ENCODE measurements at regions not wholly inside any gene's neighbourhood (a gene's known extent, or its start where the extent isn't known, plus 50 kb on each side); places are given as distances from the start of the nearest gene placed in this dataset.

DNA sequence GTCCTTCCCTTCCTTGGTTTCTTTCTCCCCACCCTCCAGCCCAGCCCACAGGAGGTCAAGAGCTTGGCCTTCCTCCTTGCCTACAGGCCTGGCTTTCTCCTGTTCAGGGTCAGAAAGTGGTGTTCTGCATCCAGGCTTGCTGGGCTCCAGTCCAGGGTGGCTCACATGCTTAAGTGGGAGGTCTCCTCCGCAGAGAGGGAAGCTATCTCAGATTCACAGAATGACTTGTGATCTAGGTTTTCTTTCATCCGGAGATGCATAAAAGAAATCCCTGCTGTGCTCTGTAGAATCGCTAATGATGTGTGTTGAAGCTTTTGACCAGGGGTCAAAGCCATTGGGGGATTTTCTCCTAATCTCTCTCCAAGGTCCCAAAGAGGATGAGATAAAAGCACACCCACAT lies 382.3 kb upstream of the EEF2KMT start:
- Histone ChIP-seq H4K20me1 (ENCODE audit: insufficient read depth, low read length) (no peaks in the 10 kb centered on the region), H3K9me2 (ENCODE audit: insufficient read depth, low read length) (no peaks in the 10 kb centered on the region), H3K79me2 (ENCODE audit: insufficient read depth, low read depth, low read length) (no peaks in the 10 kb centered on the region), H3K36me3 (ENCODE audit: insufficient read depth, low read length) (no peaks in the 10 kb centered on the region), H3K4me2 (ENCODE audit: low read length) (no peak overlapping the region), H3K9me3 (ENCODE audit: low read length) (no peaks in the 10 kb centered on the region), H2AFZ (ENCODE audit: low read length) (no peak overlapping the region), H3K27ac (ENCODE audit: low read depth, low read length, poor library complexity, severe bottlenecking) (no peak overlapping the region), H3K4me1 (ENCODE audit: insufficient read depth, low read length, poor library complexity, severe bottlenecking) (no peaks in the 10 kb centered on the region), H3K4me3 (ENCODE audit: low read depth, low read length, poor library complexity, severe bottlenecking) (no peak overlapping the region)
- no peak for TF ChIP-seq EZH2phosphoT487 (IDR thresholded peaks at IDR 0.05; ENCODE audit: borderline replicate concordance, low read depth, low read length)
- TF ChIP-seq, protein P1, sequence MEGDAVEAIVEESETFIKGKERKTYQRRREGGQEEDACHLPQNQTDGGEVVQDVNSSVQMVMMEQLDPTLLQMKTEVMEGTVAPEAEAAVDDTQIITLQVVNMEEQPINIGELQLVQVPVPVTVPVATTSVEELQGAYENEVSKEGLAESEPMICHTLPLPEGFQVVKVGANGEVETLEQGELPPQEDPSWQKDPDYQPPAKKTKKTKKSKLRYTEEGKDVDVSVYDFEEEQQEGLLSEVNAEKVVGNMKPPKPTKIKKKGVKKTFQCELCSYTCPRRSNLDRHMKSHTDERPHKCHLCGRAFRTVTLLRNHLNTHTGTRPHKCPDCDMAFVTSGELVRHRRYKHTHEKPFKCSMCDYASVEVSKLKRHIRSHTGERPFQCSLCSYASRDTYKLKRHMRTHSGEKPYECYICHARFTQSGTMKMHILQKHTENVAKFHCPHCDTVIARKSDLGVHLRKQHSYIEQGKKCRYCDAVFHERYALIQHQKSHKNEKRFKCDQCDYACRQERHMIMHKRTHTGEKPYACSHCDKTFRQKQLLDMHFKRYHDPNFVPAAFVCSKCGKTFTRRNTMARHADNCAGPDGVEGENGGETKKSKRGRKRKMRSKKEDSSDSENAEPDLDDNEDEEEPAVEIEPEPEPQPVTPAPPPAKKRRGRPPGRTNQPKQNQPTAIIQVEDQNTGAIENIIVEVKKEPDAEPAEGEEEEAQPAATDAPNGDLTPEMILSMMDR (conservative IDR thresholded peaks at IDR 0.05; ENCODE audit: low read length) = no peak
- DNase-seq (ENCODE audit: low spot score) = no peak
- intact Hi-C loops (cut with micrococcal nuclease; ENCODE audit: unreplicated experiment) = no loop called here
- ChIA-PET CTCF (ENCODE audit: unreplicated experiment) (no interaction called here), POLR2A (no interaction called here)
- no TSS peak for BruUV-seq (replicated peaks)

DNA sequence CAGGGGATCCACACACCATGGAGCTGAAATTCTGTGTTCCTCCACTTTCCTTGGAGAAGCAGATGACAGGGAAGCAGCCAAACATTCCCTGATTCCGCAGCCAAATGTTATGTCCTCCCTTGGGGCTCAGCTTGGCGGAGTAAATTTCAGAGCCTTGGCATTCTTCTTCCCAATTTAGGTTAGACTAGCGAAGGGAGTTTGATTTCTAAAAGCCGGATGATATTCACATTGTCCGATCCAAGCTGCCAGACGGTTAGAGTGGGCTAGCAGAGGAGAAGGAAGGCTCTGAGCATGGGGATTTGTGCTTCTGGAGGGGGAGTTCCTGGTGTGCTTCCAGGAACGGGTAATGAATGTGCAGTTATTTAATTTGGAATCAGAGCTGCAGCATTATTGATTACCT lies 380.4 kb upstream of the EEF2KMT start:
- H3K27ac ChIP-seq (ENCODE audit: low read depth, low read length, poor library complexity, severe bottlenecking) = no peak overlapping the region
- H4K20me1 ChIP-seq (ENCODE audit: insufficient read depth, low read length) = no peaks in the 10 kb centered on the region
- intact Hi-C loops (cut with micrococcal nuclease; ENCODE audit: unreplicated experiment) = no loop called here
- H3K4me3 ChIP-seq (ENCODE audit: low read depth, low read length, poor library complexity, severe bottlenecking) = no peak overlapping the region
- H3K79me2 ChIP-seq (ENCODE audit: insufficient read depth, low read depth, low read length) = no peaks in the 10 kb centered on the region
- POLR2A ChIA-PET = no interaction called here
- H3K9me2 ChIP-seq (ENCODE audit: insufficient read depth, low read length) = no peaks in the 10 kb centered on the region
- no peaks in the 10 kb centered on the region for H3K4me1 ChIP-seq (ENCODE audit: insufficient read depth, low read length, poor library complexity, severe bottlenecking)
- TF ChIP-seq, protein P1 (conservative IDR thresholded peaks at IDR 0.05; ENCODE audit: low read length) = no peak
- no peaks in the 10 kb centered on the region for H3K9me3 ChIP-seq (ENCODE audit: low read length)
- no peak overlapping the region for H3K4me2 ChIP-seq (ENCODE audit: low read length)
- no TSS peak for BruUV-seq (replicated peaks)
- CTCF ChIA-PET (ENCODE audit: unreplicated experiment) = no interaction called here
- DNase-seq (ENCODE audit: low spot score) = no peak
- H3K36me3 ChIP-seq (ENCODE audit: insufficient read depth, low read length) = no peaks in the 10 kb centered on the region
- H2AFZ ChIP-seq (ENCODE audit: low read length) = no peak overlapping the region

DNA sequence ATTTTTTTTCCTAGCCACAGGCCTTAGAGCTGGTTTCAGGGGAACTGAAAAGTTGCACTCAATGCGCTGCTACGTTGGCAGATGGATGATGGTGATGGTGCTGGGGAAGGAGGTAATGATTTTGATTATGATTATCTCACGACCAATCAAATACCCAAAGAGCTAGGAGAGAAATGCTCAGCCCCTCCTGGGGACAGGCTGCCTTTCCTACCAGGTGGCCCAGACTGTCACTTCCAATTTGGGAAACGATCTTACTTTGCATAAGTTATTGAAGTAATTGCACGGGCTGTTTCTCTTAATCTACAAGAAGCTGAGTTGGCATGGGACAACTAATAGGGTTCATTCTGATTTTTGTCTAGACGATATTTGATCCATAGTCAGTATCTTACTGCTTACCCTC lies 379.7 kb upstream of the EEF2KMT start:
- TF ChIP-seq EZH2phosphoT487 (IDR thresholded peaks at IDR 0.05; ENCODE audit: borderline replicate concordance, low read depth, low read length) = no peak
- TF ChIP-seq, protein P1 (conservative IDR thresholded peaks at IDR 0.05; ENCODE audit: low read length) = no peak
- Histone ChIP-seq H3K79me2 (ENCODE audit: insufficient read depth, low read depth, low read length) (no peaks in the 10 kb centered on the region), H3K27ac (ENCODE audit: low read depth, low read length, poor library complexity, severe bottlenecking) (no peak overlapping the region), H3K9me2 (ENCODE audit: insufficient read depth, low read length) (no peaks in the 10 kb centered on the region), H2AFZ (ENCODE audit: low read length) (no peak overlapping the region), H3K4me2 (ENCODE audit: low read length) (no peak overlapping the region), H3K4me3 (ENCODE audit: low read depth, low read length, poor library complexity, severe bottlenecking) (no peak overlapping the region), H3K36me3 (ENCODE audit: insufficient read depth, low read length) (no peaks in the 10 kb centered on the region), H3K4me1 (ENCODE audit: insufficient read depth, low read length, poor library complexity, severe bottlenecking) (no peaks in the 10 kb centered on the region), H4K20me1 (ENCODE audit: insufficient read depth, low read length) (no peaks in the 10 kb centered on the region), H3K9me3 (ENCODE audit: low read length) (no peaks in the 10 kb centered on the region)
- CTCF ChIA-PET (ENCODE audit: unreplicated experiment) = no interaction called here
- DNase-seq (ENCODE audit: low spot score) = no peak
- intact Hi-C loops (cut with micrococcal nuclease; ENCODE audit: unreplicated experiment) = no loop called here
- POLR2A ChIA-PET = no interaction called here
- BruUV-seq (replicated peaks) = no TSS peak
